ENCODE measurements at regions not wholly inside any gene's neighbourhood (a gene's known extent, or its start where the extent isn't known, plus 50 kb on each side); places are given as distances from the start of the nearest gene placed in this dataset.
"Not testable (repeated sequence)": the region's sequence is repeated elsewhere in the genome, so short reads cannot be mapped to it uniquely, and the experiment has no call there.

GRCh38 chr9:107767711-107768110 lies 278.1 kb upstream of the KLF4 start:
- H3K9ac ChIP-seq (ENCODE audit: low read length in 5 of 5): no peak overlapping the region
- no peak overlapping the region for H3K27ac ChIP-seq (ENCODE audit: low read depth, low read length)
- no peak overlapping the region for H3K4me3 ChIP-seq (ENCODE audit: low read depth in 1 of 5, low read length in 5 of 5)
- H3K27me3 ChIP-seq (ENCODE audit: control insufficient read depth in 5 of 5, insufficient read depth in 4 of 5, low read length in 5 of 5): no peaks in the 10 kb centered on the region
- H3K4me1 ChIP-seq (ENCODE audit: control insufficient read depth in 5 of 5, insufficient read depth in 5 of 5, low read length in 5 of 5): peaks cover 0 to 14% (median 4%) of the 10 kb centered on the region in 5 donors
- no peaks in the 10 kb centered on the region for H3K36me3 ChIP-seq (ENCODE audit: control insufficient read depth in 5 of 5, insufficient read depth in 5 of 5, low read length in 5 of 5)
- H3K9me3 ChIP-seq (ENCODE audit: control insufficient read depth in 5 of 5, low read length in 5 of 5): no peaks in the 10 kb centered on the region

- not testable (repeated sequence) for H3K36me3 ChIP-seq (ENCODE audit: control insufficient read depth in 5 of 5, insufficient read depth in 5 of 5, low read length in 5 of 5); H3K9me3 ChIP-seq (ENCODE audit: control insufficient read depth in 5 of 5, low read length in 5 of 5); H3K27me3 ChIP-seq (ENCODE audit: control insufficient read depth in 5 of 5, insufficient read depth in 4 of 5, low read length in 5 of 5); H3K9ac ChIP-seq (ENCODE audit: low read length in 5 of 5); H3K27ac ChIP-seq (ENCODE audit: low read depth, low read length); H3K4me3 ChIP-seq (ENCODE audit: low read depth in 1 of 5, low read length in 5 of 5)
- H3K4me1 ChIP-seq (ENCODE audit: control insufficient read depth in 5 of 5, insufficient read depth in 5 of 5, low read length in 5 of 5): peaks cover 4 to 31% (median 6%) of the 10 kb centered on the region in 5 donors
These were observed 273.9 kb upstream of the KLF4 start for GRCh38 chr9:107763469-107763868.

DNA sequence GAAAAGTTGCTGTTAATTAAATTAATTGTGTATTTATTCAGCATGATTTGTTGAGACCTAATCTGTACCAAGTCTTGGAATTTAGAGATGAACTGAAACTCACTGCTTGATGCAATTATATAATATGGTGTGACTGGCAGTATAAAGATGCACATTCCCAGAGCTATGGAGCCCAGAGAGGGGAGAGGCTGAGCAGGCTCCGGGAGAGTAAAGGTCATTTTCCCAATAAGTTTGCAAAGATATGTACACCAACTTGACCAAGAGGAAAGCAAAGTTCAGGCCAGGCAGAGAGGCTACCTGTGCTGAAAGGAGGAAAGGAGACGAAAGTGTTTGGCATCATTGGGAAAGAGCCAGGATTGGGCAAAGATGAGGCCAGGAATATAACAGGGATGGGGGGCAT lies 271.7 kb upstream of the KLF4 start:
- Histone ChIP-seq H3K4me1 (ENCODE audit: control insufficient read depth in 5 of 5, insufficient read depth in 5 of 5, low read length in 5 of 5) (peaks cover 0 to 21% (median 6%) of the 10 kb centered on the region in 5 donors), H3K27me3 (ENCODE audit: control insufficient read depth in 5 of 5, insufficient read depth in 4 of 5, low read length in 5 of 5) (no peaks in the 10 kb centered on the region), H3K9me3 (ENCODE audit: control insufficient read depth in 5 of 5, low read length in 5 of 5) (peaks cover 0 to 3% (median 0%) of the 10 kb centered on the region in 5 donors), H3K4me3 (ENCODE audit: low read depth in 1 of 5, low read length in 5 of 5) (no peak overlapping the region), H3K36me3 (ENCODE audit: control insufficient read depth in 5 of 5, insufficient read depth in 5 of 5, low read length in 5 of 5) (no peaks in the 10 kb centered on the region), H3K27ac (ENCODE audit: low read depth, low read length) (no peak overlapping the region), H3K9ac (ENCODE audit: low read length in 5 of 5) (no peak overlapping the region)

DNA sequence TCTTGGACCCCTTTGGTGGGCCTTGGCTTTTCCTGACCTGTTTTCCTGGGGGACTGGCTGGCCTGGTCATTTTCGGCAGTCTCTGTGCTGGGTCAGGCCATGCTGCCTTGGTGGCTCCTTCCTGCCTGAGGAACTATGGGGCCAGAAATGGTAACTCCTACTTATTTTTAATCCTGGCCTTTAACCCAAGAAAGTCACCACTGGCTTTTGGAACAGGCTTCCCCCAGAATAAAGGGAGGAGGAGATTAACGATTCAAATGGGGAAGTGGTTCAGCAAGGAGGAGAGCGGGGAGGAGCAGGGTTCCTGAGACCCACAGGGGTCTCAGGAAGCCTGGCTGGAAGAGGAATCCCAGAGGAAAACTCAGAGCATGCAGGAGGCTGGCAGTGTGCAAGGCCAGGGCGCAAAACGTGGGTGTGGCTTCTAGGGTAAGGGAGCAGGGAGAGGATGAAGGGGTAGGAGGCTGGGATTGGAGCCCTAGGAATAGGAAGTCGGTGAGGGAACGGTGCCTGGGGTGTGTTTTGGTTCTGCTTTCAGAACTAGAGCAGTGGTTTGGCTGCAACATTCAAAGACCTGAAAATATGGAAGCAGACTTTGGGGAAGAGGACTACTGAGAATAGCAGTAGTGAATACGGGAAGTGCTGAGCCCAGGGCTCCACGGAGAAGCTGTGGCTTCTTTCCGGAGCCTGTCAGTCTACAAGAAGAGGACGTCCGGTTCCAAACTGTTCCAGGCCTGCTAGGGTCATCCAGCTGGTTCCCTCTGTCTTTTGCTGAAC lies 271.1 kb upstream of the KLF4 start:
- Histone ChIP-seq H3K27me3 (ENCODE audit: control insufficient read depth in 5 of 5, insufficient read depth in 4 of 5, low read length in 5 of 5) (no peaks in the 10 kb centered on the region), H3K27ac (ENCODE audit: low read depth, low read length) (peak overlapping the region; percentile 21), H3K9ac (ENCODE audit: low read length in 5 of 5) (no peak overlapping the region), H3K36me3 (ENCODE audit: control insufficient read depth in 5 of 5, insufficient read depth in 5 of 5, low read length in 5 of 5) (no peaks in the 10 kb centered on the region), H3K9me3 (ENCODE audit: control insufficient read depth in 5 of 5, low read length in 5 of 5) (peaks cover 0 to 3% (median 0%) of the 10 kb centered on the region in 5 donors), H3K4me3 (ENCODE audit: low read depth in 1 of 5, low read length in 5 of 5) (no peak overlapping the region), H3K4me1 (ENCODE audit: control insufficient read depth in 5 of 5, insufficient read depth in 5 of 5, low read length in 5 of 5) (peaks cover 0 to 21% (median 6%) of the 10 kb centered on the region in 5 donors)

- Histone ChIP-seq H3K4me3 (ENCODE audit: low read depth in 1 of 5, low read length in 5 of 5) (no peak overlapping the region), H3K27me3 (ENCODE audit: control insufficient read depth in 5 of 5, insufficient read depth in 4 of 5, low read length in 5 of 5) (no peaks in the 10 kb centered on the region), H3K9me3 (ENCODE audit: control insufficient read depth in 5 of 5, low read length in 5 of 5) (peaks cover 0 to 3% (median 0%) of the 10 kb centered on the region in 5 donors), H3K9ac (ENCODE audit: low read length in 5 of 5) (no peak overlapping the region), H3K36me3 (ENCODE audit: control insufficient read depth in 5 of 5, insufficient read depth in 5 of 5, low read length in 5 of 5) (no peaks in the 10 kb centered on the region), H3K27ac (ENCODE audit: low read depth, low read length) (no peak overlapping the region), H3K4me1 (ENCODE audit: control insufficient read depth in 5 of 5, insufficient read depth in 5 of 5, low read length in 5 of 5) (peaks cover 0 to 28% (median 9%) of the 10 kb centered on the region in 5 donors)
These were observed 270.2 kb upstream of the KLF4 start for GRCh38 chr9:107759823-107760166.

- H3K4me3 ChIP-seq (ENCODE audit: low read depth in 1 of 5, low read length in 5 of 5): no peak overlapping the region
- no peak overlapping the region for H3K9ac ChIP-seq (ENCODE audit: low read length in 5 of 5)
- H3K4me1 ChIP-seq (ENCODE audit: control insufficient read depth in 5 of 5, insufficient read depth in 5 of 5, low read length in 5 of 5): peaks cover 0 to 29% (median 9%) of the 10 kb centered on the region in 5 donors
- H3K9me3 ChIP-seq (ENCODE audit: control insufficient read depth in 5 of 5, low read length in 5 of 5): peaks cover 0 to 3% (median 0%) of the 10 kb centered on the region in 5 donors
- no peaks in the 10 kb centered on the region for H3K36me3 ChIP-seq (ENCODE audit: control insufficient read depth in 5 of 5, insufficient read depth in 5 of 5, low read length in 5 of 5)
- no peaks in the 10 kb centered on the region for H3K27me3 ChIP-seq (ENCODE audit: control insufficient read depth in 5 of 5, insufficient read depth in 4 of 5, low read length in 5 of 5)
- no peak overlapping the region for H3K27ac ChIP-seq (ENCODE audit: low read depth, low read length)
These were observed 269.6 kb upstream of the KLF4 start for GRCh38 chr9:107759009-107759822.

- Histone ChIP-seq H3K4me1 (ENCODE audit: control insufficient read depth in 5 of 5, insufficient read depth in 5 of 5, low read length in 5 of 5) (peaks cover 0 to 35% (median 16%) of the 10 kb centered on the region in 5 donors), H3K27ac (ENCODE audit: low read depth, low read length) (no peak overlapping the region), H3K9me3 (ENCODE audit: control insufficient read depth in 5 of 5, low read length in 5 of 5) (no peaks in the 10 kb centered on the region), H3K4me3 (ENCODE audit: low read depth in 1 of 5, low read length in 5 of 5) (no peak overlapping the region), H3K9ac (ENCODE audit: low read length in 5 of 5) (no peak overlapping the region), H3K27me3 (ENCODE audit: control insufficient read depth in 5 of 5, insufficient read depth in 4 of 5, low read length in 5 of 5) (no peaks in the 10 kb centered on the region), H3K36me3 (ENCODE audit: control insufficient read depth in 5 of 5, insufficient read depth in 5 of 5, low read length in 5 of 5) (no peaks in the 10 kb centered on the region)
These were observed 266.5 kb upstream of the KLF4 start for GRCh38 chr9:107756091-107756490.

DNA sequence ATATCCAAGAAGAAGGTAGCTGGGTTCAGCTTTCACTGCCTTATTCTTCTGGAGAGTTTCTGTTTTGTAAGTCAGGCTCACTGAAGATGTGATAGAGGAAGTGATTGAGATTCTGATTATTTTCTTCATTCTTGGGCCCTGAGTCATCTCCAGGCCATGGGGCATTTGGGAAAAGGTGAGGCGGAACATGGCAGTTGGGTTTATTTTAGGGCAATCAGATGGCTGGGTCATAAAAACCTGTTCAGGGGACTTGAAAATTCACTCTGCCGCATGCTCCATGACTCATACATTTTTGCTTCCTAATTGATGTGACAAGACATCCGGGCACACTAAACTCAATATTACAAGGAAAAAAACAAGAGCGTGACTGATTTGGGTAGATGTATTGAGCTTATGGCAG lies 265.7 kb upstream of the KLF4 start:
- Histone ChIP-seq H3K36me3 (ENCODE audit: control insufficient read depth in 5 of 5, insufficient read depth in 5 of 5, low read length in 5 of 5) (no peaks in the 10 kb centered on the region), H3K4me3 (ENCODE audit: low read depth in 1 of 5, low read length in 5 of 5) (no peak overlapping the region), H3K9ac (ENCODE audit: low read length in 5 of 5) (no peak overlapping the region), H3K27ac (ENCODE audit: low read depth, low read length) (no peak overlapping the region), H3K9me3 (ENCODE audit: control insufficient read depth in 5 of 5, low read length in 5 of 5) (no peaks in the 10 kb centered on the region), H3K27me3 (ENCODE audit: control insufficient read depth in 5 of 5, insufficient read depth in 4 of 5, low read length in 5 of 5) (no peaks in the 10 kb centered on the region), H3K4me1 (ENCODE audit: control insufficient read depth in 5 of 5, insufficient read depth in 5 of 5, low read length in 5 of 5) (peaks cover under 1 to 37% (median 19%) of the 10 kb centered on the region in 5 donors)

DNA sequence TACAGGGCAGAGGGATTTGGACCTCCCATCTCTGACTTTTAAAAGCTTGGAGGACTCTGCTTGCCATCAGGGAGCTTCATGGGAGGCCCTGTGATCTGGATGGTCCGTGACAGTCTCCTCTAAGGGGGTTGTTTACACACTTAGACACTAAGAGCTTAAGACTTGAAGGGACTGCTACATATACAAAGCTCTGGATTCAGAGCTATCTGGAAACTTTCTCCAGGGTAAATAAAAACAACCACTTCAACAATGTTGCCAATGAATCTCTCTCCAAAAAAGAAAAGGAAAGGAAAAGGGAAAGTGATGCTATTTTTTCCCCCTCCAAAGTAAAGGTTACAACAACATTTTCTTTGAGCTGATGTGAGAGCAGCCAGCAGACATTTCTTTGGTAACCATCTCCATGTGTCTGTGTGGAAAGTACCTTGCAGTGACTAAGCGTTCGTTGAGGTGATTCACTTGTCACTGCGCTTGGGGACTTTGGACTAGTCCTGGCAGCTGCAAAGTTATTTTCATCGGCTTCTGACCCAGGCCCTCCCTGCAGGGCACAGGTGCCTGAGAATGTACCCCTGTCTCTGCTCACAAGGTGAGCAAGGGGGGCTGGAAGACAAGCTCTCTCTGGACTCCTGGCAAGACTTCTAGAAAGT lies 262.1 kb upstream of the KLF4 start:
- no peaks in the 10 kb centered on the region for H3K9me3 ChIP-seq (ENCODE audit: control insufficient read depth in 5 of 5, low read length in 5 of 5)
- no peak overlapping the region for H3K4me3 ChIP-seq (ENCODE audit: low read depth in 1 of 5, low read length in 5 of 5)
- peaks cover 9 to 55% (median 33%) of the 10 kb centered on the region in 5 donors for H3K4me1 ChIP-seq (ENCODE audit: control insufficient read depth in 5 of 5, insufficient read depth in 5 of 5, low read length in 5 of 5)
- peak overlapping the region in 2 of 5 donors; percentile 42 to 49 for H3K9ac ChIP-seq (ENCODE audit: low read length in 5 of 5)
- peak overlapping the region; percentile 68 for H3K27ac ChIP-seq (ENCODE audit: low read depth, low read length)
- no peaks in the 10 kb centered on the region for H3K36me3 ChIP-seq (ENCODE audit: control insufficient read depth in 5 of 5, insufficient read depth in 5 of 5, low read length in 5 of 5)
- no peaks in the 10 kb centered on the region for H3K27me3 ChIP-seq (ENCODE audit: control insufficient read depth in 5 of 5, insufficient read depth in 4 of 5, low read length in 5 of 5)

Data from subcutaneous abdominal adipose tissue (tissue), 5 donors.